Glomerular endothelial cell (primary cell): ENCODE measurements at regions not wholly inside any gene's neighbourhood (a gene's known extent, or its start where the extent isn't known, plus 50 kb on each side); places are given as distances from the start of the nearest gene placed in this dataset.

Experiments used
- DNase-seq: peaks from one replicate; pipeline ENCODE4 v3.0.0-alpha.2; 2011; ENCODE audit warnings: low read depth, low spot score; ENCODE audit errors: extremely low read depth

DNA sequence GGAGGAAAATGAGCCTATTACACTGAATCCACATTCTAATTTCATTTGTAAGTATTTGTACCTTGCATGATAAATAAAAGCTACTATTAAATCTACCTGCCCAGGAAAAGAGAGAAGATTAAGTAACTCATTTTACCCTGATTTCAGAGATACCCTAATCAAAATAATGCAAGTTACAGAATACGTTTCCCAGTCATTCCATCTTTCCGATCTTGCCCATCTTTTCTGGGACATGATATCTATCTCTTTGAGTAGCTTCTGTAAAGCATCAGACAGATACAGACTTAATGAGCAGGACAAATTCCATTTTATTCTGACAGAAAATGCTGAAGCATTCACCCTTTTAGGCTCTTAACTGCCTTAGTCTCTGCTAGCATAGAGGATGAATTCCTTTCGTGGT, 56.6 kb downstream of the SPRY2 start:
- no peak for DNase-seq

DNA sequence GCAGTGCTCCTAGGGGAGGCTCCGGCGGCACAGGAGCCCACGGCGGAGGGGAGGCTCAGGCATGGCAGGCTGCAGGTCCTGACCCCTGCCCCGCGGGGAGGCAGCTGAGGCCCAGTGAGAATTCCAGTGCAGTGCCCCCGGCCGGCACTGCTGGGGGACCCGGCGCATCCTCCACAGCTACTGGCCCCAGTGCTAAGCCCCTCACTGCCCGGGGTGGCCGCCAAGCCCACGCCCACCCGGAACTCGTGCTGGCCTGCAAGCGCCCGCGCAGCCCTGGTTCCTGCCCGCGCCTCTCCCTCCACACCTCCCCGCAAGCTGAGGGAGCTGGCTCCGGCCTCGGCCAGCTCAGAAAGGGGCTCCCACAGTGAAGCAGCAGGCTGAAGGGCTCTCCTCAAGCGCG, 62.2 kb downstream of the SPRY2 start:
- DNase-seq = no peak

DNA sequence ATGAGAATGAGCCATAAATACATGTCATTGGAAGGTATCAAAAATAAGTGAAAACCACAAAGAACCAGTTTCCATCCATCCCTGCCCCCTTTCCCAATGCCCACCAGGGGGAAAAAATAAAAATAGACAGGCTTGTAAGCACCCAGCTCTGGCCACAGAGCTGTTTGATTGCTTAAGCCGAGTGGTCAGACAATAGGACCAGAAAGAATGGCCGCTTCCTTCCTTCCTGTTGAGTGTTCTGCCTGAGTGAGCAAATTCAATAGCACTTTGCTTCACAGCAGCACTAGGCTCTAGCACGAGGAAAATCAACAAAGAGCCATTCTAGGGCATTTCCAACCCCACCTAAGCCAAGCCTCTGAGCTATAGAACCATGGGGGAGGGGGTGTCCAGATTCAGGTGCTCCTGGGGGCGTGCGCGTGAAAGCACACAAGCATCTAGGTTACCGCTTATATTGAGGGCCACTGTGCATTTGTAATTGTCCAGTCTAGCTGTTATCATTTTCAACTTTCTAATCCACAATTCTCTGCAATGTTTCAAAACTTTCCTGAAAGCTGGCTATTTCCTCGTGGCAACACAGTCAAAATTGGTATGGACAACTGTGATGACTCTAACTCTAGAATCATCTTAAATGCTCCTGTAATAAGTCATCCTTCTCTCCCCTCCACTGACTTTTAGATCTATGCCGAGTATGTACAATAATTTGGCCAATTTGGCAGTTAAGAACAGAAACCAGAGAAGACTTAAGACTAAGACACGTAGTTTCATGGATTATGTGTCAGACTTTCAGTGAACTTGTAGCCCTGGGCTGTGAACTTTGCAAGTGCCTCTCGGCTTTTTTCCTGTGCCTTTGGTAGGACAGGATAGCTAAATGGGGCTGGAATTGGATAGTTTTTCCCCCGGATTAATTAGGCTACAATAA, 64.3 kb downstream of the SPRY2 start:
- peak; percentile 50 for DNase-seq

DNA sequence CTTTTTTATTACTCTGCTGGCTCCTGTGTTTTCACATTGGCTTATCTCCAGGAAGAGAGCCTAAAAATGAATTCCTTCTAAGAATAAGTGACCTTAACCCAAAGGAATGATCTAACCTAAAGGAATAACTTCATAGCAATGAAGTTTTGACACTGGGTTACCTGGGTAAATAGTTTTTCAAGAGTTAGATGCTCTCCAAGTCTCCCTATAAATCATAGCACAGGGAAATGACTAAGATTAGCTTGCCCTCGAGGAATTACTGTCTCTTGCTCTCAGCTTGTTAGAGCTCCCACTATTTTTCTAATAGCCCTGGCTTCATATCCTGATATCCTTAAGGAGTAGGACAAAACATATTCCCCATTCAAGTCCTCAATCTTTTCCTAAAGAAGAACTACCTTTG, 66.3 kb downstream of the SPRY2 start:
- no peak for DNase-seq

DNA sequence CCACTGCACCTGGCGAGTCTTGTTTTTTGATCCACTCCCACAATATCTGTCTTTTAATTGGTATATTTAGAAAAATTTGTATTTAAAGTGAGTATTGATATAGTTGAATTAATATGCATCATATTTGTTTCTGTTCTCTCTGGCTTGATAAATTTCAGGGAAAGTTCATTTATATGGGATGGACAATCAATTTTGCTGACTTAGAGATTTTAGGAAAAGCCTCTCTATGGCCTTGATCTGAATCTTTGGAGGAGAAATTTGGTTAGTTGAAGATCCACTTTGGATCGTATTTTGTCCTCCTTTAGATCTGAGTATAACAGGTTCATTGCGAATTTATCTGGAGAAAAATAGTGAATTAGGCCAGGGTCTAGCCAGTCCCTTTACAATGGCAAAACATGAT, 67.2 kb downstream of the SPRY2 start:
- DNase-seq = no peak

DNA sequence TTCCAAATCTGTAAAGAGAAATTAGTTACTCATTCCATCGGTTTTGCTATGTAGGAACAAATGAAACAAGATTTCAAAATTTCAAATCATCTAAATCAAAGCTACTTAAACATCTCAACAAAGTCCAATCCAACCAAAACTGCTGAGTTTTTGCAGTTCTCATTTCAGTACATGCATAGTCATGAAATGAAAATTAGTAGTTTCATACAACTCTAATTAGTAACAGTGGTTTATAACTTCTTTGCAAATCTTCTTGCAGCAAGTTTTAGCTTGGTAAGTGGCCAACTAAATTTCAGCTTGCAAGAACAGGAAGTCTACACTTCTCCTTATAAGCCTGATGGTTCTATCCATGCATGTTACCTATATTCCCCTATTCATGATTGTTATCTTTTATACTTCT, 75.6 kb downstream of the SPRY2 start:
- DNase-seq = no peak

DNA sequence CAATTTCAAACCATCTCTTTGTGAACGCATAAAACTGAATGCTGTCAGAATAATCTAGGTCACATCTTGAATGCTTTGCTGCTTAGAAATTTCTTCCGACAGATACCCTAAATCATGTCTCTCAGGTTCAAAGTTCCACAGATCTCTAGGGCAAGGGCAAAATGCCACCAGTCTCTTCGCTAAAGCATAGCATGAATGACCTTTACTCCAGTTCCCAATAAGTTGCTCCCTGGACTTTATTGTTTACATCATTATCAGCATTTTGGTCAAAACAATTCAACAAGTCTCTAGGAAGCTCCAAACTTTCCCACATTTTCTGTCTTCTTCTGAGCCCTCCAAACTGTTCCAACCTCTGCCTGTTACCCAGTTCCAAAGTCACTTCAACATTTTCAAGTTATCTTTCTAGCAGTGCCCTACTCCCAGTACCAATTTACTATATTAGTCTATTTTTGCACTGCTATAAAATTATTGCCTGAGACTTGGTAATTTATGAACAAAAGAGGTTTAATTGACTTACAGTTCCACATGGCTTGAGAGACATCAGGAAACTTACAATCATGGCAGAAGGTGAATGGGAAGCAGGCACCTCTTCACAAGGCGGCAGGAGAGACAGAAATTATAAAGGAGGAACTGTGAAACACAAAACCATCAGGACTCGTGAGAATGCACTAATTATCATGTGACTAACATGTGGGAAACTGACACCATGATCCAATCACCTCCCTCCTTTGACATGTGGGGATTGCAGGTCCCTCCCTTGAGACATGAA, 77.0 kb downstream of the SPRY2 start:
- no peak for DNase-seq

DNA sequence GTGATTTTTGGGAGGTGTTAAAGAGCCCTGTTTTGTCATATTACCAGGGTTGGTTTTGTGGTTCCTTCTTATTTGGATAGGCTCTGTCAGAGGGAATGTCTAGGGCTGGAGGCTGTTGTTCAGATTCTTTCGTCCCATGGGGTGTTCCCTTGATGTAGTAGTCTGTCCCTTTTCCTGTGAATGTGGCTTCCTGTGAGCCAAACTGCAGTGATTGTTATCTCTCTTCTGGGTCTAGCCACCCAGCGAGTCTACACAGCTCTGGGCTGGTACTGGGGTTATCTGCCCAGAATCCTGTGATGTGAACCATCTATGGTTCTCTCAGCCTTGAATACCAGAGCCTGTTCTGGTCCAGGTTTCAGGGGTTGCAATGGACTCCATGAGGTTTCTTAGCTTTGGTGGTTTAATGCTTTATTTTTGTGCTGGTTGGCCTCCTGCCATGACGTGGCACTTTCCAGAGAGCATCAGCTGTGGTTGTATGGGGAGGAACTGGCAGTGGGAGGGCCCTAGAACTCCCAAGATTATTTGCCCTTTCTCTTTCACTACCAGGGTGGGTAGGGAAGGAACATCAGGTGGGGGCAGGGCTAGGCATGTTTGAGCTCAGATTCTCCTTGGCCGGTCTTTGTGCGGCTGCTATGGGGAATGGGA, 78.8 kb downstream of the SPRY2 start:
- DNase-seq = no peak

DNA sequence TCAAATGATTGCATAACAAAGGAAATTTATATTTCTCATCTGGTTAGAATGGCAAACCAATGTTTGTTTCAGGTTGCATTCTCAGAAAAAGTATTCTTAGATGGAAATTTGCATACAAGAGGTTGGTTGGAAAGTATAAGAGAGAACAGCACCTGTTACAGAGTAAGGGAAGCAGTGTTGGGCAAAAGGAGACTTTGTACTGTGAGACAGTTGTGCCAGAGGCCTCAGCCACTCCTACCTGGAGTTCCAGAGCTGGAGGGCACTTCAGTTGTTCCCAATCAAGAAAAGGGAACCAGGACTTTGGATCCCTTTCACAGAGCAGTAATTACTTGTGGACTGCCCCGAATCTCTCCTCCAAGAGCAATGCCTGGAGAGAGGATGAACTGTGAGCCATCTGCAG, 81.8 kb downstream of the SPRY2 start:
- no peak for DNase-seq

DNA sequence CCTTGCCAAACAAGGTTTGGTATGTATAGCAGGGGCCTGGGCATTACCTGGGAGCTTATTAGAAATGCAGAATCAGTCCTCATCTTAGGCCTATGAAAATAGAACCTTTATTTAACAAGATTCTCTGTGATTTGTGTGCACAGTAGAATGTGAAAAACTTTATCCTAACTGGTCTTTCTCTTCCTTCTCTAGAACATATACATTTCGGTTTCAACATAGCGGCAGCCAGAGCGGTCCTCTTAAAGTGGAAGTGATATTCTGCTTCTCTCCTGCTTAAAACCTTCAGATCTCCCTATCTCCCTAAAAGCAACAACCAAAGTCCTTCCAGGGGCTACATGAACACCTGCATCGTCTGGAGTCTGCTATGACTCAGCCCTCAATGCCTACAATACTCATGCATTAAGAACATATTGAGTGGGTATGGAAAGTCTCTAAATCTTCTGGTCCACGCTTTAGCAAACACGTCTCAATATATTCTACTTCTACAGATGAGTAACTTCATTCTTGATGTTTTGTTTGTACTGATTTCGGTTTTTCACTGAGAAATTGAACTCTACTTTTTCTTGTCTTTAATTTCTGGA, 84.5 kb downstream of the SPRY2 start:
- no peak for DNase-seq

DNA sequence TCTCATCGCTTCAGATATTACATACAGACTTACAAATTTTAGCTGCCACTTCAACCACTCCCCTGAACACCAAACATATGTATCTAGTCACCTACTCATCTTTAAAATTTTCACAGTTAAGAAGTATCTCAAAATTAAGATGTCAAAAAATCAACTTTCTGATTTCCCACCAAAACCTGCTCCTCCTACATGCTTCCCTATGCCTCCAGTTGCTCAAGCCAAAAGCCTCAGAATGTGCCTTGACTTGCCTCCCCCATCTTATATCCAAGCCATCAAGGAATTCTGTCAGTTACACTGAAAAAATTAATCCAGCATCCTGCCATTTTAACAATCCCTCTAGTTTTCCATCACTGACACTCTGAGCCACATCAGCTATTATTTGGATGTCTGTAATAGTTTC, 85.0 kb downstream of the SPRY2 start:
- no peak for DNase-seq

DNA sequence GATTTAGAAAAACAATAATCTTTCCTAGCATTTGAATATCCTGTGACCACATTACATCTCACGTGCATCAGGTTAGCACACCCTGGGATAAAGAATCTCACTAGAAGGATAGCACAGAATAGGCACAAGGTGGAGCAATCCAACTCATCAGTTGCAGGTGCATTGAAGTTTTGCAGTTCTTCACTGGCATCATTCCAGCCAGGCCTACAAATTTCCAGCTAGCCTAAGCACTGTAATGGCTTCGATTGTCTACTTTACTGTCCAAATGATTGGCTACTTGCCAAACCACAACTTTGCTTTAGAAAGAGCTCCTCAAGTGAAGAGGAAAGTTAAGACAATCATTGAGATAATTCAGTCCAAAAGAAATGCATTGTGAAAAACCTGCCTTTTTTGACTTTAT, 89.5 kb downstream of the SPRY2 start:
- no peak for DNase-seq

DNA sequence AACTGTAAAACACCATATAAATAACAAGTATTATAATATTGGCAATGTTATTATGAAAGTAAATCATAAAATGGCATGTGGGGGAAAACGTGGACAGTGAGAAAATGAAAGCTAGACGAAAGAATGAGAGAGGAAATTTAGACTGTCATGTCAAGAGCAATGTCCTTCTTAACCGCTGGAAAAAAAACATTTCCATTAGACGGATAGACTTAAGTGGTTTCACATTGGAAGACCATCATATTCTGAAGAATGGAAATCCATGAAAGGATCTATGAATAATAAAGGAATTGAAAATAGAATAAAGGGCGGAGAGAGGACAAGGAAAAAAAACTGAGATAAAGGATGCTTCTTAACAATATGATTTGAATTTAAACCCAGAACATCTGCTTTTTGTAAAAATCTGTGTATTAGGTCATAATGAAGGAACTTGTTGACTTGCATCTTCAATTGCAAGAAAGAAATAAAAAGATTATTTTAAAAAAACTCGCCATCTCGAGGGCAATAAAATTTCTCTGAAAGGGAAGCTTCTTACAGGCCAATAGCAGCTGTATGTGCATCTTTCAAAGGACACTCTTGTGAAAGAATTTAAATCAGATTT, 90.6 kb downstream of the SPRY2 start:
- no peak for DNase-seq

DNA sequence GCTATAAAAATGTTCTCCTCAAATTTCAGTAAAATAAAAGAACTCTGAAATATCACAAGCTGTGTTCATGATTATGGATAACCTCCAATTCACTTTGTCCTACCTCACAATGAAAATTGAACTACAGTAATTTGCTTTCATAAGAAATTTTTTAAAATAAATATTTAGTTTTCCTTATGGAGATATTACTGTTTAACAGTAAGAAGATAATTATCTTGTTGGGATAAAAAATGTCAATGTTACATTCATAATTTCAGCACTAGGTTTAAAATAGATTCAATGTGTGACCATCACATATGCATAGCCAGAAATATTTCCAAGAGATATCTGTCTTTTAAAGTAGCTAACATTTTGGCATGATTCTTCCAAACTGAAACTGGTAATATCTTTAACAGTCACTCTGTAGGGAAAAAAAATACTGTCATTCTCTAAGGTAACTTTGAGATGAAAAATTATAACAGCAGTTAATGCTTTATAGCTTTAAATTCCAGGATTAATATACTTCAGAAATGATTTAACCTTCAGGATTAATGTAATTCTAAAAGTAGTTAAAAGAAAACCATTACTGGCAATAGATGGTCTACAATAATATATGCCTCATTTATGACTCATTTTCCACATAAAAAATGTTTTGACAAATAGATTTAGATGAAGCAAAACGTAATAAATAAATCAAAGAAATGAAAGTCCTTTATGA, 91.3 kb downstream of the SPRY2 start:
- no peak for DNase-seq

DNA sequence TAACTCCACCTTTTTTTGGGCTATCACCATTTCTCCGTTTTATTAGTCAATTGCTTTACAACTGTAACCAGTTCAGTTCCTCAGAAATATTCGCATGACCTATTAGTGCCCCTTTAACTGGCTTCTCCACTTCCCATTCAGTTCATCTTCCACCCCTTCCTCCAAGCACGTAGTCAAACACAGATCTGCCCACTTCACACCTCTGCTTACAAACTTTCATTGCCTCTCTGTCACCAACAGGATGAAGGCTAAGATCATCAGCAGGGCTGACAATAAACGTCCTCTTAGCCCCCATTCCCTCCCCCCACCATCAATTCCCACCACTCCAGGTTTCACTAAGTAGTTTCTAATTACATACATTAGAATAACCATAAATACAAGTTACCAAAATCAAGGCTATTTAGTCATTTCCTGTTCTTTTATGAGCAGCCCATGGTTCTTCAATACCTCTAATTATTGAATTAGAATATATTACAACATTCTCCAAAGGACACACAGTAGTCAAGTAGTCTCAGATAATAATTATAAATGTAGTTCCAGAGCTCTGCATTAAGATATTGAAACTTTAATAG, 95.7 kb downstream of the SPRY2 start:
- no peak for DNase-seq

DNA sequence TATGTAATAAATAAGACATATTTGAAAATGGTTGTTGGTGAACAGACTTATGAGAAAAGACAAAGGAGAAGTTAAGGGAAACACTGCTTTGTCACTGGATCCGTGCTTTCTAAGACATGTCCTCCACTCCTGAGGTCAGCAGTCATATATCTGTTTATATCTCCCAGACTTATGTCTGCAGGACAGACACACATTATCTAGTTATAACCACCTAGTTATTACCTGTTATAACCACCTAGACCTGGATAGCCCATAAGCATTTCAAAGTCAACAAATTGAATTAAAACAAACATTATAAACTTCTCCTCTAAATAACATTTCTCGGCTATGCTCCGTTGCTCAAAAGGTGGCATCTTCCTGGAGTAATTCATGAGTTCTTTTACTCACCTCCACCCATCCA, 96.4 kb downstream of the SPRY2 start:
- DNase-seq = no peak

DNA sequence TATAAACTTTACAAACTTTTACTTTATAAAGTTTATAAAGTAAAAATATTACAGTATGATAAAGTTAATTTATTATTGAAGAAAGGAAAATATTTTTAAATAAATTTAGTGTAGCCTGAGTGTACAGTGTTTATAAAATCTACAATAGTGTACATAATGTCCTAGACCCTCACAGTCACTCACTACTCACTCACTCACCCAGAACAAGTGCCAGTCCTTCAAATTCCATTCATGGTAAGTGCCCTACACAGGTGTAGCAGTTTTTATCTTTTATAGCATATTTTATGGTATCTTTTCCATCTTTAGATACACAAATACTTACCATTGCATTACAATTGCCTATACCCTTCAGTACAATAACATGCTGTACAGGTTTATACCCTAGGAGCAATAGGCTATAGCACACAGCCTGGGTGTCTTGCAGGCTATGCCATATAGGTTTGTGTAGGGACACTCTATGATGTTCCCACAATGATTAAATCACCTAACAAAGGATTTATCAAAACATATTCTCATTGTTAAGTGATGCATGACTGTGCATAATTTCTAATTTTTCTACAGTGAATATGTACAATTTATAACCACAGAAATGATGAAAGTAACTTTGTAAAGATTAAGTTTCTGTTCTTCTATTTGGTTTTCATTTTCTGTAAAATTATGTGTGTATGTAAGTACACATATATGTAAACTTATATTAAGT, 98.0 kb downstream of the SPRY2 start:
- DNase-seq = no peak

DNA sequence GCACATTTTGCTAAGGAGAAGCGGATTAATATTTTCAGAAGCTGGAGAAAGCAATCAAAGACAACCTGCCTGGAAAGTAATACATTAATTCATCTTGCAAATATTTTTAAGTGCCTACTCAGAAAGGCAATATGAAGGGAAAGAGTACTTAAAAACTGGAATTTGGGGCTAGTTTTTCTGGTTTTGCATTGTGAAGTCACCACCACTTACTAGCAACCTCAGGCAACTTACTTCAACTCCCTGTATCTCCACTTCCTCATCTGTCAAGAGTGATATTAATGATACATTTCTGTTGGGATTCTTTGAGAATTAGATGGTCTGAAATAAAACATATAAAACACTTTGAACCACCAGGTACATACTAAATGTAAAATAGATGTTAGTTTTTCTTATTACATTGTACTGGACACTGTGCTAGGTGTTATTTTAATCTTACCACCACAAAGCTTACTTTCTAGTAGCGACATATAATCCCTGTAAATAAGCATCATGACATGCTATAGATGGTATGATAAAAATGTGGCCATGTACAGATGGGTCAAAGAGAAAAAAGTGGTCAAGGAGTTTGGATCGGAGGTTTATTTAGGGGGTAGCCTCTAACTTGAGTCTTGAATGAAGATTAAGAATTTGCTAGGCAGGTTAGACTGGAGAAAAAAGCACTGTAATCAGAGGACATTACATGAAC, 101.2 kb downstream of the SPRY2 start:
- DNase-seq = no peak

DNA sequence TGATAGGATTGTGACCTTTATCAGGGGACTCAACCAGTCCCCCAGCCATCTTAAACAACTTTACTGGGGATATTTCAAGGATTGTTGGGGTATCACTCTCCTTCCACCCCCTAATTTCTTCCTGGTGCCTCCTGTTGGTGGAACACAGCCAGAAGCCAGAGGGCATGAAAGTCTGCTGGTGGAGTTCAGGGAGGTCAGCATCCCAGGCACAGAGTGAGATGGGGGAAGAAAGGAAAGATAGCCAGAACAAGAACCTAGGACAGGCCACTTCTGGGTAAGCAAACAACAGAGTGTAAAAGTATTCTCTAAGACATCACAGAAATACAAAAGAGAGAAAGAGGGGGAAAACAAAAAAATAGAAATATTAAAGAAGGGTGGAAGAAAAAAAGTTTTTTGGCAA, 101.8 kb downstream of the SPRY2 start:
- DNase-seq = no peak
